ENCODE measurements at regions not wholly inside any gene's neighbourhood (a gene's known extent, or its start where the extent isn't known, plus 50 kb on each side); places are given as distances from the start of the nearest gene placed in this dataset.
"Not testable (repeated sequence)": the region's sequence is repeated elsewhere in the genome, so short reads cannot be mapped to it uniquely, and the experiment has no call there.

DNA sequence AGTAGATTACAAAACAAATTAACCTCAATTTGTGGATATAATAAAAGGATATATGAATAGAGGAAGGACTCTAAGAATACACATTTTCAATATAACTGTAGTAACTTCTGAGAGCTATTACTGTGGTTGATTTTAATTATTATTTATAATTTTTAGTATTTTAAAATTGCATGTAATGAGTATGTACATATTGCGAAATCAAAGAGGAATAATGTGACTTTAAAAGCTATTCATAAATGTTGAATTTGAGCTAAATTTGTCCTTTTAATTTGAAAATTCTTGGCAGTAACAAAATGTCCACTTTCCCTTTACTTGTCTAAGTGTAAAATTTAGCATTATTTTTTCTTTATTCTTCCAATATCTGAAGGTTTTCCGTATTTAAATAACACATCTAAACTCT lies 750.6 kb upstream of the PCDH15 start:
- Histone ChIP-seq H3K4me1 (ENCODE audit: control insufficient read depth, insufficient read depth, low read length) (no peaks in the 10 kb centered on the region), H3K4me3 (ENCODE audit: low read length) (no peak overlapping the region), H3K9me3 (ENCODE audit: control insufficient read depth, low read length) (no peaks in the 10 kb centered on the region), H3K9ac (ENCODE audit: low read length) (no peak overlapping the region), H3K36me3 (ENCODE audit: control insufficient read depth, insufficient read depth, low read length) (no peaks in the 10 kb centered on the region), H3K27me3 (ENCODE audit: control insufficient read depth, insufficient read depth, low read length) (no peaks in the 10 kb centered on the region)

DNA sequence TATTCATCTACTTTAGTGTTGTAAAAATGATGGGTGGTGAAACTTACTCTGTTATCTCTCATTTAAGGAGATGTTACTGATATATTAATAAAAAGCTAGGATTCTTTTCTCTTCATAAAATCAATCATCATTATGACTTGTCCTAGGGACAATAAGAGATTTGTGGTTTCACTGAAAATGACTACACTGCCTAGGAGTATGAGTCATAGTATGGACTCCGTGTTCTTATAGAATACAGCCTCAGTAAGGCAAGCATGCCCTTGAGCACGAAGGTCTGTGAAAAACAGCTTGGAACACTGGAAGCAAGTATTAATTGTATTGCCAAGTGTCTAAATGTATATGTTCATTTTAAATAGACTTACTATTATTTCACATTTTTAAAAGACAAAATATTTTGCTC lies 749.2 kb upstream of the PCDH15 start:
- Histone ChIP-seq H3K4me3 (ENCODE audit: low read length) (no peak overlapping the region), H3K9ac (ENCODE audit: low read length) (no peak overlapping the region), H3K9me3 (ENCODE audit: control insufficient read depth, low read length) (no peaks in the 10 kb centered on the region), H3K27me3 (ENCODE audit: control insufficient read depth, insufficient read depth, low read length) (no peaks in the 10 kb centered on the region), H3K36me3 (ENCODE audit: control insufficient read depth, insufficient read depth, low read length) (no peaks in the 10 kb centered on the region), H3K4me1 (ENCODE audit: control insufficient read depth, insufficient read depth, low read length) (no peaks in the 10 kb centered on the region)

DNA sequence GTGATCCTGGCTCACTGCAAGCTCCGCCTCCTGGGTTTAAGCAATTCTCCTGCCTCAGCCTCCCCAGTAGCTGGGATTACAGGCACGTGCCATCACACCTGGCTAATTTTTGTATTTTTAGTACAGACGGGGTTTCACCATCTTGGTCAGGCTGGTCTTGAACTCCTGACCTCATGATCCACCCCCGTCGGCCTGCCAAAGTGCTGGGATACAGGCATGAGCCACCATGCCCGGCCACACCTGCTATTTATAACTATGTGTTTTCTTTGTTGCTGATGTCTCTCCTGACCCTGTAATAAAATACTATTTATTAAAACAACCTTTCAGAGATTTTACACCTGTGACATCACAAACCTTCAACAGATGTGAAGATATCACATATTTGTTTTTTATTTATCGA lies 736.5 kb upstream of the PCDH15 start:
- not testable (repeated sequence) for H3K36me3 ChIP-seq (ENCODE audit: control insufficient read depth, insufficient read depth, low read length); H3K4me1 ChIP-seq (ENCODE audit: control insufficient read depth, insufficient read depth, low read length); H3K9ac ChIP-seq (ENCODE audit: low read length); H3K4me3 ChIP-seq (ENCODE audit: low read length); H3K27me3 ChIP-seq (ENCODE audit: control insufficient read depth, insufficient read depth, low read length); H3K9me3 ChIP-seq (ENCODE audit: control insufficient read depth, low read length)

DNA sequence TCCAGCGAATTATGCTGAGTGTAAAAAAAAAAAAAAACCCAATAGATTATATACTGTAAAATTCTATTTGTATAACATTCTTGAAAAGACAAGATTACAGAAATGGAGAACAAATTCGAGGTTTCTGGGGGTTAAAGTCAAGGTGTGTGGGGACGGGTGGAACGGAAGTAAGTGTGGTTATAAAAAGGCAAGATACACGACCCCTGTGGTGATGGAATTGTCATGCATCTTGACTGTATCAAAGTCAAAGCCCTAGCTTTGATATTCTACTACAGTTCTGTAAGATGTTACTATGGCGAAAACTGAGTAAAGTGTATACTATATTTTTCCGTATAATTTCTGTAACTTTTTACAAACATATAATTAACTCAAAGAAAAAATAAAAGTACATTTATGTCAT lies 718.2 kb upstream of the PCDH15 start:
- Histone ChIP-seq H3K9me3 (ENCODE audit: control insufficient read depth, low read length) (no peaks in the 10 kb centered on the region), H3K27me3 (ENCODE audit: control insufficient read depth, insufficient read depth, low read length) (no peaks in the 10 kb centered on the region), H3K36me3 (ENCODE audit: control insufficient read depth, insufficient read depth, low read length) (no peaks in the 10 kb centered on the region), H3K9ac (ENCODE audit: low read length) (no peak overlapping the region), H3K4me3 (ENCODE audit: low read length) (no peak overlapping the region), H3K4me1 (ENCODE audit: control insufficient read depth, insufficient read depth, low read length) (no peaks in the 10 kb centered on the region)

DNA sequence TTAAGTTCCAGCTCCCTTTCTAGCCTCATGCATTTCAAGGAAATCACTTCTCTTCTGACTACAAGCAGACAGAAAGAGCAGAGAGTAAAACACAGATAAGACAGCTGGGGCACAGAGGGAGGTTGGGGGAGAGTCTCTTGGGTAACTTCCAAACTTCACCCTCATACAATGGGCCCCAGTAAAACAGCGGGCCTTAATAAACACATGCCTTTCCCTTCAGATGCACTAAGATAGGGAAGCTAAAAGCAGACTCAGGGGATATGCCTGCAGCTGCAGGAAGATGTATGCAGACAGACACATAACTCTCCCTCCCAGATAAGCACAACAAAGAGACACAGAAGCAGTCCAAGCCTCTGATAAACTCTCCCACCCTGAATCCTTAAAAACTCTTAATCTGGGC lies 717.4 kb upstream of the PCDH15 start:
- H3K4me1 ChIP-seq (ENCODE audit: control insufficient read depth, insufficient read depth, low read length); H3K9me3 ChIP-seq (ENCODE audit: control insufficient read depth, low read length); H3K36me3 ChIP-seq (ENCODE audit: control insufficient read depth, insufficient read depth, low read length); H3K27me3 ChIP-seq (ENCODE audit: control insufficient read depth, insufficient read depth, low read length); H3K4me3 ChIP-seq (ENCODE audit: low read length); H3K9ac ChIP-seq (ENCODE audit: low read length): not testable (repeated sequence)

DNA sequence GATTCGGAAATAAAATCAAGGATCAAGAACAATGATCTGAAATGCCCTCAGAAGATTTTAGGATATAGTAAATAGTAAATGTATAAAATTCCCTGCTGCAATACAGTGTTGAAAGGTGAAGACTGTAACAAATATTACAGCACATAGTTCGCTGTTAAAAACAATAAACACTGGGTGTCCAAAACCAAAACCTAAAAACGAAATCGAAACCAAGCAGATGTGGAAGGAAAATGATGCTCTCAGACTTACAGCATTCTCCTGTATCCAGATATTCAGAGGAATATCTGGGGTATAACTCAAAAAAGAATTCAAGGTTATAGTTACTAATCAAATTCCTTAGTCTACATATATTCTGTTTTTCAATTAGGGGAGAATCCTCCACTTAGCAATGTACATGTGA lies 708.1 kb upstream of the PCDH15 start:
- no peaks in the 10 kb centered on the region for H3K36me3 ChIP-seq (ENCODE audit: control insufficient read depth, insufficient read depth, low read length)
- H3K4me1 ChIP-seq (ENCODE audit: control insufficient read depth, insufficient read depth, low read length): no peaks in the 10 kb centered on the region
- H3K9me3 ChIP-seq (ENCODE audit: control insufficient read depth, low read length): no peaks in the 10 kb centered on the region
- H3K4me3 ChIP-seq (ENCODE audit: low read length): no peak overlapping the region
- no peaks in the 10 kb centered on the region for H3K27me3 ChIP-seq (ENCODE audit: control insufficient read depth, insufficient read depth, low read length)
- no peak overlapping the region for H3K9ac ChIP-seq (ENCODE audit: low read length)

DNA sequence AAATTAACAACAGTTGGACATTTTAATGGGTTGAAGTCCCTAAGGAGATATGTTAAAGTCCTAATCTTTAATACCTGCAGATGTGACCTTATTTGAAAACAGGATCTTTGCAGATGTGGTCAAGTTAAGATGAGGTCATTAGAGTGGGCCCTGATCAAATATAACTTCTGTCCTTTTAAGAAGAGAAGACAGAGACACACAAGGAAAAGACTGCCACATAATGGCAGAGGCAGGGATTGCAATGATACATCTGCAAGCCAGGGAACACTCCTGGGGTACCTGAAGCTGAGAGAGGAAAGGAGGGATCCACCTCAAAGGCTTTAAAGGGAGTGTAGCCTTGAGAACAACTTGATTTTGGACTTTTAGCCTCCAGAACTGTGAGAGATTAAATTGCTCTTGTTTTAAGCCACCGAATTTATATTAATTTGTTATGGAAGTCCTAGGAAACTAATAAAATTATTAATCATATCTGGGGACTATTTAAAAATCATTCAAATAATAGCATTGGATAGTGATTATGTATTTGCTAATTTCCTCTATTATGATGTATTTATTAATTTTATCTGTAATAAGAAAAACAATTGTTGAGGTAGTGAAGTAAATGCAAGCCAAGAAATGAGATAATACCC lies 700.0 kb upstream of the PCDH15 start:
- no peak overlapping the region for H3K4me3 ChIP-seq (ENCODE audit: low read length)
- no peaks in the 10 kb centered on the region for H3K9me3 ChIP-seq (ENCODE audit: control insufficient read depth, low read length)
- no peaks in the 10 kb centered on the region for H3K27me3 ChIP-seq (ENCODE audit: control insufficient read depth, insufficient read depth, low read length)
- no peaks in the 10 kb centered on the region for H3K4me1 ChIP-seq (ENCODE audit: control insufficient read depth, insufficient read depth, low read length)
- H3K9ac ChIP-seq (ENCODE audit: low read length): no peak overlapping the region
- H3K36me3 ChIP-seq (ENCODE audit: control insufficient read depth, insufficient read depth, low read length): no peaks in the 10 kb centered on the region

DNA sequence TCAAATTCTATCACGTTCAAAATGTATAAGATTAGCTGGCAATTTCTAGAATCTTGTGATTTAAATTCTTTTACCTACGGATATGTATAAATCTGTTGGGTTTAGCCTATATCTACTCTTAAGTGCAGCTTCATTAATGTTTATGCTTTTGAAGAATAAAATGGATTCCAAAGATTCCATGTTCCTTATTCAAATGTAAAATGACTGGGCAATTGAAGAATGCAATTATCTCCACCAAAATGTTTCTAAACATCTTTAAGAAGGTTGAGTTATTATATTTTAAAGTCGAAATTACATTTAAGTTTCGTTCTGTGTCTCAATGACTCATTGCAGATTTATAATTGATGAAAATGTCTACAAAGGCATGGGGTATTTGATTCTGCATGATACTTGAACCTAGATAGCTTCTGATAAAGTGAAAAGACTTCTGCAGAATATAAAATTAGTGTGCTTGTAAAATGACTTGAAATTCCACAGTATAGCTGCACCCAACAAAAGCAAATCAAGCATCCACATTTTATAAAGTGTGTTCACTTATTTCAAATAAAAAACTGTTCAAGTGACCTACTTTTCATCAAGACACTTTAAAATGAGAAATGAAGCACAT lies 697.0 kb upstream of the PCDH15 start:
- Histone ChIP-seq H3K36me3 (ENCODE audit: control insufficient read depth, insufficient read depth, low read length) (no peaks in the 10 kb centered on the region), H3K9me3 (ENCODE audit: control insufficient read depth, low read length) (no peaks in the 10 kb centered on the region), H3K4me3 (ENCODE audit: low read length) (no peak overlapping the region), H3K9ac (ENCODE audit: low read length) (no peak overlapping the region), H3K27me3 (ENCODE audit: control insufficient read depth, insufficient read depth, low read length) (no peaks in the 10 kb centered on the region), H3K4me1 (ENCODE audit: control insufficient read depth, insufficient read depth, low read length) (no peaks in the 10 kb centered on the region)

DNA sequence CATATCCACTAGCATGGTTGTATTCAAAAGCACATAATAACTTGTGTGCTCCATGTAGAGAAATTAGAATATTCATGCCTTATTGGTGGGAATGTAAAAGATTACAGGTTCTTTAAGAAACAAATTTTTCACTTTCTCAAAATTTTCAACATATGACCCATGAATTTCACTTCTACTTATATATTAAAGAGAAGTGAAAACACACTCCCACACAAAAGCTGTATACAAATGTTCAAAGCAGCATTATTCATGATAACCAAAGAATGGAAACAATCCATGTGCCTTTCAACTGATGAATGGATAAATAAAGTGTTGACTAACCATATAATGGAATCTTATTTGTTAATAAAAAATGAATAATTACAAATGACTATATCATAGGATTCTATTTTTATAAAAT lies 694.5 kb upstream of the PCDH15 start:
- no peaks in the 10 kb centered on the region for H3K9me3 ChIP-seq (ENCODE audit: control insufficient read depth, low read length)
- H3K9ac ChIP-seq (ENCODE audit: low read length): no peak overlapping the region
- H3K4me1 ChIP-seq (ENCODE audit: control insufficient read depth, insufficient read depth, low read length): no peaks in the 10 kb centered on the region
- H3K27me3 ChIP-seq (ENCODE audit: control insufficient read depth, insufficient read depth, low read length): no peaks in the 10 kb centered on the region
- no peaks in the 10 kb centered on the region for H3K36me3 ChIP-seq (ENCODE audit: control insufficient read depth, insufficient read depth, low read length)
- no peak overlapping the region for H3K4me3 ChIP-seq (ENCODE audit: low read length)

DNA sequence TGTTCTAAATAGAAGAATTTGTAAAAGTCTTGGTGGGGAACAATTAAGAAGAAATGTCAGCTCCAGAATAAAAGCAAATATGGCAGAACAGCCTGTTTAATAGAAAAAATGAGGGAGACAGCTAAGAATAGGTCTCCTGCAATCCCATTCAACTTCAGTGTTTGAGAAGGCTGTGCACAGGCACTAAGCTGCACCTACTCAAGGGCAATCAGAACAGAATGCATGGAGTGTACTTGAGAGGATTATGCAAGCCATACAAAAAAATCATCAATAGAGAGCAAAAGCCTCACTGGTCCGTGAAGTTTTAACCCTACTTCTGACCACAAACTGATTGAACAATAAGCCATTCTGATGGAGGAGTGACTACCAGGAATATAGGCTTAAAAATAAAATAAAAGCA lies 690.7 kb upstream of the PCDH15 start:
- no peak overlapping the region for H3K4me3 ChIP-seq (ENCODE audit: low read length)
- no peak overlapping the region for H3K9ac ChIP-seq (ENCODE audit: low read length)
- H3K9me3 ChIP-seq (ENCODE audit: control insufficient read depth, low read length): no peaks in the 10 kb centered on the region
- H3K27me3 ChIP-seq (ENCODE audit: control insufficient read depth, insufficient read depth, low read length): no peaks in the 10 kb centered on the region
- H3K36me3 ChIP-seq (ENCODE audit: control insufficient read depth, insufficient read depth, low read length): no peaks in the 10 kb centered on the region
- no peaks in the 10 kb centered on the region for H3K4me1 ChIP-seq (ENCODE audit: control insufficient read depth, insufficient read depth, low read length)

DNA sequence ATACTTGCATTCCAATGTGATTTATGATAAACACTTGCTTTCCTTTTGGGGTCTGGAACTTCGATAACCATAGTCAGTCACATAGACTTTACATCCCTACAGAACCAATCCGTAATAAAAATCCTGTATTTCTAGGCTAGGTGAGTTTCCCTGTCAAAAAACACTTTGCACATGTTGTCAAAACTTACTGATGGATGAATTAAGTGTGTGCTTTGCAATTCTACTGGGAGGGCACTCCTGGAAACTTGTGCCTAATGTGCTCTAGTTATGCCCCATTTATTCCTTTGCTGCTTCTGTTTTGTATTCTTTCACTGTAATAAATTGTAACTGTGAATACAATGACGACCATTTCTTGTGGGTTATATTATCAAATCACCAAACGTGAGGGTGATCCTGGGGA lies 684.8 kb upstream of the PCDH15 start:
- no peaks in the 10 kb centered on the region for H3K36me3 ChIP-seq (ENCODE audit: control insufficient read depth, insufficient read depth, low read length)
- H3K4me3 ChIP-seq (ENCODE audit: low read length): no peak overlapping the region
- H3K9ac ChIP-seq (ENCODE audit: low read length): no peak overlapping the region
- no peaks in the 10 kb centered on the region for H3K4me1 ChIP-seq (ENCODE audit: control insufficient read depth, insufficient read depth, low read length)
- H3K27me3 ChIP-seq (ENCODE audit: control insufficient read depth, insufficient read depth, low read length): no peaks in the 10 kb centered on the region
- H3K9me3 ChIP-seq (ENCODE audit: control insufficient read depth, low read length): no peaks in the 10 kb centered on the region

DNA sequence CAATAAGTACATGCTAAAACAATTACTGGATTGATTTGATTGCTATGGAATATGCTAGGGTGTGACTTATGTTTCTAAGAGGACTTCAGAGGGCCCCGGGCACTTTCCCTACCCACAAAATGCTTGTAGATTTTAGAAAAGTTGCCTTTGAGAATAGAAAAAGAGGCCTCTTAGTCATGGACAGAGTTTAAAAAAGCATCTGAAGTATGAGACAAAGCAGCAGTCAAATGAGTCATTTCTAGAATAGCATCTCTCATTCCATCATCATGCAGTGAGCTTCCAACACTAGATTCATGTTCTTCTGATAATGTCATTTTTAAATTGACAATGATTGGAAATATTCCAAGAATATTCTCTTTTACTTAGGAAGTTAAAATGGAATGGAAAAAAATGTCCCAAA lies 675.1 kb upstream of the PCDH15 start:
- H3K9me3 ChIP-seq (ENCODE audit: control insufficient read depth, low read length): no peaks in the 10 kb centered on the region
- H3K36me3 ChIP-seq (ENCODE audit: control insufficient read depth, insufficient read depth, low read length): no peaks in the 10 kb centered on the region
- no peaks in the 10 kb centered on the region for H3K27me3 ChIP-seq (ENCODE audit: control insufficient read depth, insufficient read depth, low read length)
- H3K4me3 ChIP-seq (ENCODE audit: low read length): no peak overlapping the region
- no peak overlapping the region for H3K9ac ChIP-seq (ENCODE audit: low read length)
- H3K4me1 ChIP-seq (ENCODE audit: control insufficient read depth, insufficient read depth, low read length): no peaks in the 10 kb centered on the region

DNA sequence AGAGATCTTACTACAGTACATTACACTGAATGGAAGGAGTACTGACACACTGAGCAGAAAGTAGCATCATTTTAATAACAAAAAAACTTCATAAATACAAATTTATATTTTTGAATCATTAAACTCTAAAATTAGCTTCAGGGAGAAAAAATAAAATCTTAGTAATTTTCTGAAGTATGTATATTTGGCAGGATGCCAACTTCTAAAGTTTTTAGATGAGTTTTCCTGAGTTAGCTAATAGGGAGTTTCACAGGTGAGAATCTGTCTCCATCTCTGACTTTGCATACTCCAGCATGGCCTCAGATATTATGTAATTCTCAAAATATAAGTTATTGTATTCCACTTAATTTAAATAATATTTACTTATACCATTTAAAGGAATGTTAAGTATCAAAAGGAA lies 673.2 kb upstream of the PCDH15 start:
- no peak overlapping the region for H3K4me3 ChIP-seq (ENCODE audit: low read length)
- H3K27me3 ChIP-seq (ENCODE audit: control insufficient read depth, insufficient read depth, low read length): no peaks in the 10 kb centered on the region
- no peaks in the 10 kb centered on the region for H3K4me1 ChIP-seq (ENCODE audit: control insufficient read depth, insufficient read depth, low read length)
- no peak overlapping the region for H3K9ac ChIP-seq (ENCODE audit: low read length)
- H3K36me3 ChIP-seq (ENCODE audit: control insufficient read depth, insufficient read depth, low read length): no peaks in the 10 kb centered on the region
- no peaks in the 10 kb centered on the region for H3K9me3 ChIP-seq (ENCODE audit: control insufficient read depth, low read length)
